HG02678 (cell line): ENCODE measurements at regions not wholly inside any gene's neighbourhood (a gene's known extent, or its start where the extent isn't known, plus 50 kb on each side); places are given as distances from the start of the nearest gene placed in this dataset.

Experiments used
- ATAC-seq: cut with Tn5 transposase; IDR thresholded peaks from one replicate; pipeline ENCODE4 v1.9.1; 2021; ENCODE audit warnings: mild to moderate bottlenecking, moderate library complexity; ENCODE audit not compliant: unreplicated experiment

DNA sequence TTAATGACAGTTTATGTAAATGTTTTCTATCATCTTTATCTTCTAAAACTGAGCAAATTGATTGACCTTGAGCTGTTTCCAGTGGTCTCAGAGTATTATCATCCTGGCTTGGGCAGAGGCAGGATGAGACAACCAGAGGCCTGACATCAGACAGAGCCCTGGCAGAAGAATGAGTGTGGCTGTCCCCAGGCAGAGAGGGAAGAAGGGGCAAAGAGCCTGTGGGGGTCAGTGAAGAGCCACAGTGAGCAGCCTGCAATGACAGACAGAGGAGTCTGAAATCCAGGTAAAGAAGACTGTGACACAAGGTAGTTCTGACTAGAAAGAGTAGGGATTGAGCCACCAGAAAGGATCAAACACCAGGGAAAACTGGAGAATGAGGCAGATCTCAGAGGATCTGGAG is 182.4 kb upstream of the ARSJ start:
- ATAC-seq, result no peak

DNA sequence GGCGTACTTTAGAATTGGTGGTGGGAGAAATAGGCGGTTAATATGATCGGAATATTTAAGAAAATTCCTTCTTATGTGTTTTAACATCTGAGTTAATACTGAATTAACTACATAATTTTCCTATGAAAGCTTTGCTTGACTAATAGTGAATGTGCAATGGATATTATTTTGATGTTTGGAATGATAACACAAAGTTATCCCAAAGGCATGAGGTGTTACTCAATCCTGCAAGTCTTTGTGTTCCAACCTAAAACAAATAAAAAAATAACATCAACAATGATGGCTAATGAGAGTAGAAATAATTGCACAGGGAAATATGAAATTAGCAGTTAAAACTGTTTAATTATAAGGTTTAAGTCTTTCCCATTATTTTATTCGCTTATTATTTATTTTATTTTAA is 183.6 kb upstream of the ARSJ start:
- ATAC-seq, result no peak

GRCh38 chr4:114173968-114174367 is 194.5 kb upstream of the ARSJ start:
- no peak for ATAC-seq

- ATAC-seq, result no peak
Observed at GRCh38 chr4:114177628-114178027, 198.2 kb upstream of the ARSJ start.

GRCh38 chr4:114178392-114178791 is 198.9 kb upstream of the ARSJ start:
- no peak for ATAC-seq

- ATAC-seq, result peak; percentile 78
Observed at GRCh38 chr4:114180481-114180880, 201.0 kb upstream of the ARSJ start.

DNA sequence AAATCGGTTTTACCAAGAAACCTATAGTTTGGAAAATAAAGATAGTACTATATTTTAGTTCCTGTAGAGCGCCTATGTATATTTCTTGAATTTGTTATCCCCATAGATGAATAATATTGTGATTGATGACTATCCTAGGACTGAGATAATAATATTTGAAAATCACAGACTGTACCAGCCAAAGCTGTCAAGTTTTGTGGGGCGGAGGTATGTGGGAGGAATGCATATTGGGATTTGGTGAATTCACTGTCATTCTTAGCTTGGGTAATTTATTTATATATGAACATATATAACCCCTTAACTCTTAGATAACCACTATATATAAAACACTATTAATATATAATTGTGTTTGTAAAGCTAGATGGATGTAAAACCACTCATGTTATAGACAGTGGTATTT is 205.5 kb upstream of the ARSJ start:
- no peak for ATAC-seq

- no peak for ATAC-seq
Observed at GRCh38 chr4:114187592-114187991, 208.1 kb upstream of the ARSJ start.

DNA sequence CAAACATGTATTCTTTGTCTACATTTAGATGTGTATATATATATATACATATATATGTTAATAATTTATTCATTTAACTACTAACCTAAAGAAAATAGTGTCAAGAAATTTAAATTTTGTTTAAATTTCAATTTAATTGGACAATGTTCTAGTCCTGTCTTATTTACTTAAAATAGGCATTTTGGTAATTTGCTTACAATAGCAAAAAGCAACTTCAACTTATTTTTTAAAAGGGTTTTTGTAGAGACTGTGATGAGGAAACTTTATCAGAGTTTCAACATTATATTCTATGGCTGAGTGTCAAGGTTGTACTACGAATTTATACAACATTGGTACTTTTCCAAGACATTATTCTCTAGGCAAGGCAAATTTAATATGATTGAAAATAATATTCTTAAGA is 212.0 kb upstream of the ARSJ start:
- no peak for ATAC-seq

- no peak for ATAC-seq
Observed at GRCh38 chr4:114192854-114193253, 213.4 kb upstream of the ARSJ start.

DNA sequence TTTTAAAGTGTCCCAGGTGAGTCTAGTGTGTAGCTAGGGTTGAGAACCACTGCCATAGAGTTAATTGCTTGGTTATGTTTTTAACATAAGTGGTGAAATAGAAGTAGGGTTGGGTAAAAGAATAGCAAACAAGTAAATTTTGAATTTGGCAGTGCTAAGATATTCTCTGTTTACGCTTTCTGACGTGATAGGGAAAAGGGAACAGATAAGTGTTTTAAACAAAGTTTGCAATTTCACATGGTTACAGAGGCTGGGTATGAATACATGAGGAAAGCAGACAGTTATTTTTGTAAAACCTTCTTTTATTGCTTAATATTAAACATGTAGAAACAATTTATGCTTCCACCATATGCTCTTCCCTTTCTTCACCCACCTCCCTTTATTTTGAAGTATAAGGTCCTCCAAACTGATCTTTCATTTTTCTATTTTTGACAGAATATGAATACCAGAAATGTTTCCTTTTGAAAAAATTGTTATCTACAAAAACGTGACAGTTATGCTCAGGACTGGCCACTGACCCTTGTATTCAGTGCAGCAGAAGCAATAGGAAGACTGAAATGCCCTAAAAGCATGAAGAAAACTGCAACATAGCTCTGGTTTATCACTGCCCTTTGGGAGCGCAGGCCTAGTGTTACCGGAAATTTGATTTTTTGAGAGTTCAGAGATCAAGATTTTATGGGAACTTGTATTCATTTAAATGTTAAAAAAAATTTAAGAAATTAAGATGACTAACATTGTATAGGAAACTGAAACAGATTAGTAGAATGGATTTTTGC is 214.4 kb upstream of the ARSJ start:
- no peak for ATAC-seq

DNA sequence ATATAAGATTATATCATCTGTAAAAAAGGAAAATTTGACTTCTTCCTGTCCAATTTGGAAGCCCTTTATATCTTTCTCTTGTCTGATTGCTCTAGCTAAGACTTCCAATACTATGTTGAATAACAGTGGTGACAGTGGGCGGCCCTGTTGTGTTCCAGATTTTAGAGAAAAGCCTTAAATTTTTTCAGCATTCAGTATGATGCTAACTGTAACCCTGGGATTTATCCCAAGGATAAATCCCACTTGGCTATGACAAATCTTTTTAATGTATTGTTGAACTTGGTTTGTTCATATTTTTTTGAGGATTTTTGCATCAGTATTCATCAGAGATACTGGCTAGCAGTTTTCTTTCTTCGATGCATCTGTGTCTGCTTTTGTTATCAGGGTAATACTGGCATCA is 217.2 kb upstream of the ARSJ start:
- no peak for ATAC-seq

DNA sequence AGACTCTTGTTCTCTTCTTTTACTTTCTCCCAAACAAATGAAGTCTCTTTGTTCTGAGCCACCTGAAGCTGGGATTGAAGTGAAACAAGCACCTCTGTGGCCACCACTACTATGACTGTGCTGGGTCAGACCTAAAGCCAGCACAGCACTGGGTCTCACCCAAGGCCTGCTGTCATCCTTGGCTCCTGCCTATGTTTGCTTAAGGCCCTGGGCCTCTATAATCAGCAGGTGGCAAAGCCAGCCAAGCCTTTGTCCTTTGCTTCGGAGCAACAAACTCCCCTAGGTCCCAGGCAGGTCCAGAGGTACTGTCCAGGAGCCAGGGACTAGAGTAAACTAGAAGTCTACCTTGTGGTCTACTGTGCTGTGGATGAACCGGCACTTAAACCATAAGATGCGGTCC is 220.6 kb upstream of the ARSJ start:
- no peak for ATAC-seq

DNA sequence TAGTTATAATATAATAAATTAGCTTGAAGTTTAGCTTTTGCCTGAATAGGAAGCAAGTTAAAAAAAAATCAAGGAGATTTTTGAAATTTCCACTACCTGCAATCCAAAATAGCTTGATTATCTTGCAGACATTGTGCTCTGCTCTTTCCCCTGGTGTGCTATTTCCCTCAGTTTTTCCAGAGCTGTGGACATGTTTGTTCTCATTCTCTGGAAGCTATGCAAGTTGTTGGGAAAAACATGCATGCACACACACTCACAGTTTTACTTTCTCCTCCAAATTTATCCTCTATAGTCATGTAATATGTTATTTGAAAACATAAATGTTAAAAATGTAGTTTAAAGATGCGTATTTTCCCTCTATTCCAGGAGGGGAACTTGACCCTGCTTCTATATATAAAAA is 225.8 kb upstream of the ARSJ start:
- no peak for ATAC-seq

GRCh38 chr4:114208574-114209151 is 229.2 kb upstream of the ARSJ start:
- peak; percentile 29 for ATAC-seq

- peak; percentile 87 for ATAC-seq
Observed at GRCh38 chr4:114209584-114209983, 230.1 kb upstream of the ARSJ start.

GRCh38 chr4:114211556-114211955 is 232.1 kb upstream of the ARSJ start:
- ATAC-seq, result no peak

DNA sequence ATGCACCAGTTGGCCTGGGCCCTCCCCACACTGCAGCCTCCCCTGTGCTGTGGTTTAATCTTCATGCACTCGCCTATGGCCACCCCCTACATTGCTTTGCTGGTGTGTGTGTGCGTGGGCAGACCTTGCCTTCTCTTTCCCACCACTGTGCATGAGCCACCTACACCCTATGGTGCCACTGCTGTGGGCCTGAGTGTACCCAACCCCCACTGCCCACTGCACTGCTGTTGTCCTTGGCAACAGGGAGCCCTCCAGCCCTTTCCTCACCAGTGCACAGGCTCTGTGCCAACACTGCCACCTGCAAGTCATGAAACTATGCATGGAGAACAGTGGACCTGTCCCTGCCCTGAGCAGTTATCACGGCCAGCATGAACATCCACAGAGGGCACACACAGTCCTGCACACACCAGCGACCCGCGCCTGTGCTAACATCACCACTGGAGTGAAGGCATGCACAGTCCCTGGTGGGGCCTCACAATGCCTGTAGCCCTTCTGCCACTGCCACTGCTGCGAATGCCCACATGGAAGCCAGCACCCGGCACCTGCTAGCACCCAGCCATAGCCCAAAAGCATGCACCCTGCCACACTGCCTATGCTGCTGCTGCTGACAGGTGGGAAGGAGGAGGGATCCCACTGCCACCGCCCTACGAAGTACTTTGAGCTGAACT is 237.8 kb upstream of the ARSJ start:
- ATAC-seq, result no peak

- no peak for ATAC-seq
Observed at GRCh38 chr4:114223580-114223979, 244.1 kb upstream of the ARSJ start.

DNA sequence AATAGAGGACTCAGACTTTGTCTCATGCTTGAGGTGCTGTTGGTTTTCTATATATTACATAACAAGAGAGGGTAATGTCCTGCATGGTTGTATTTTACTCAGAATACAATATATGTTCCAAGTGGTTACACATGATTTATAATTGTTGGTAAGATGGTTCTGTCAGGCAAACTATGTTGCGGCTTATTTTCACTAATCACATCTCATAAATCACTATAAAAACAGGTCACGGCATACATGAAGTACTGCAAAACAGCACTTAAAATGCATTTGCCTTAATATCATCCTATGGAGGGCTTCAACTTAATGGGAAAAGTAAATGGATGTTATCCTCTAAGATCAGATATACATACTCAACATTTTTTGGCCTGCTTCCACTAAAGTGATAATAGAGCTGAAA is 246.0 kb upstream of the ARSJ start:
- no peak for ATAC-seq

DNA sequence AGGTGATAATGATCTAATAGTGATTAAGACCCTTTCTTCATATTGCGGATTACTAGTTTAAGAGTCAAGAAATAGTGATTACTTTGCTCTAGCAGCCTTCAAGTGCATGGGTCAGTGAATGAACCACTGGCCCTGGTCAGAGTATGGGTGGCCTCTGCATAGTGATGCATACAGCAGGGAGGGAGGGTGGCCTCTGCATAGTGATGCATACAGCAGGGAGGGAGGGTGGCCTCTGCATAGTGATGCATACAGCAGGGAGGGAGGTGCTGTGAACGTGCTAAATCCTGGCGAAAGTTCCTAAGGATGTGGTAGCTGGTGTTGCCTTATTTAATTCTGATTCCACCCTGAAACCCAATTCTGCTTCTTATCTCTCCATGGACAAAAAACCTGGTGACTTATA is 246.7 kb upstream of the ARSJ start:
- ATAC-seq, result no peak
